Adrenal gland (tissue), 9 donors: ENCODE measurements at regions not wholly inside any gene's neighbourhood (a gene's known extent, or its start where the extent isn't known, plus 50 kb on each side); places are given as distances from the start of the nearest gene placed in this dataset.

Experiments
- DNase-seq, 7 donors: peaks; one replicate each; pipeline ENCODE4 v3.0.0-alpha.2; 2019 to 2020
- H3K27ac ChIP-seq, 5 donors: fragments of 200-600 bp; sonication (generic) in 4 of 5; 1 replicate in 3 of 5; 2 replicates in 2 of 5; pipeline versions ENCODE4 v1.5.1 to v1.8.0; 2016 to 2020; ENCODE audit warnings: mild to moderate bottlenecking in 1 of 5
- H3K27me3 ChIP-seq: fragments of 200-600 bp; 2 replicates; pipeline ENCODE4 v1.8.0; 2021
- H3K36me3 ChIP-seq, 2 donors: fragments of 200-600 bp; replicated peaks in 1 of 2; 1 replicate in 1 of 2; 2 replicates in 1 of 2; pipeline versions ENCODE4 v1.5.1 to v1.8.0; 2018 to 2022
- H3K4me1 ChIP-seq, 2 donors: fragments of 200-600 bp; replicated peaks in 1 of 2; 1 replicate in 1 of 2; 2 replicates in 1 of 2; pipeline versions ENCODE4 v1.5.1 to v1.8.0; 2018 to 2021
- H3K4me3 ChIP-seq, 4 donors: fragments of 200-600 bp; sonication (generic) in 3 of 4; one replicate each; pipeline ENCODE4 v1.5.1; 2016 to 2018
- H3K9me3 ChIP-seq, 3 donors: fragments of 200-600 bp; sonication (generic) in 1 of 3; replicated peaks in 1 of 3; 1 replicate in 2 of 3; 2 replicates in 1 of 3; pipeline versions ENCODE4 v1.5.1 to v1.8.0; 2016 to 2021
- POLR2A ChIP-seq, 2 donors: fragments of 450-650 bp; IDR thresholded peaks; one replicate each; pipeline ENCODE4 v1.6.1; 2017; ENCODE audit warnings: antibody characterized with exemption in 2 of 2, mild to moderate bottlenecking in 2 of 2, moderate library complexity in 1 of 2
- WGBS, 4 donors: extraction: QIAGEN DNeasy Blood & Tissue Kit in 2 of 4; methylation state at CpG; one replicate each; pipeline versions ENCODE4 v1.1.5 to v1.1.7; 2013 to 2017; 5-methylcytosine and 5-hydroxymethylcytosine counted together
- intact Hi-C, 2 donors: fragments of 100-400 bp; cut with DNase I; formaldehyde crosslinking; loops; one replicate each; pipeline versions ENCODE4 v1.14.1 to v1.15.0; 2022 to 2023
- TF ChIP-seq, protein P1 (sequence below), 6 experiments: fragments of 450-650 bp in 4 of 6; fragments of 200-600 bp in 2 of 6; sonication (generic) in 1 of 6; IDR thresholded peaks; 1 replicate in 5 of 6; 2 replicates in 1 of 6; pipeline versions ENCODE4 v1.5.1 to v1.8.0; 2016 to 2021; ENCODE audit warnings: antibody characterized with exemption in 6 of 6, mild to moderate bottlenecking in 2 of 6, moderate library complexity in 1 of 6
- donor health status: healthy with polysubstance abuse.
- donor health status: Bipolar disorder and iron deficiency.
- donor health status: DM: yes; HTN: yes; CAD: no.
- donor health status: DM: no; HTN: no; CAD: no.
- donor health status: DM: no; HTN: no; CAD: no.

DNA sequence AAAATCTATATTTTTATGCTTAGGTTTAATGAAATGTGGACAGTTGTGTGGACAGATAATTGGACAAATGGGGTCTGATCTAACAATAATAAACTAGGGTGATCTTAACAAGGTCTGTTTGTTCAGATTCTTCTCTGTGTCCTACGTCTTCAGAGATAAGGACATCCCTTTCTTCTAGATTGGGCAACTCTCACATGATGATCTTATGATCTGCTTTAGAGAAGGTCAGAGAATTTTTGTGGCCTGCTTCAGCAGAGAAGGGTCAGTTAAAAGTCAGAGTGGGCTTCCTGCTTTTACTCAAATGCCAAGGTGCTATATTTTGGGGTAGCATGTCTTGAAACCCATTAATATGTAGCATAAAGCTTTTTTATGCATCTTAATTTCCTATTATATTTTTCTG is 63.8 kb upstream of the RGMB start:
- H3K36me3 ChIP-seq, result no peaks in the 10 kb centered on the region
- 39 to 65% (median 55%) methylated on average over 1 of the region's 1 CpG for WGBS, 4 donors
- no peaks in the 10 kb centered on the region for H3K4me1 ChIP-seq
- no peak overlapping the region for H3K4me3 ChIP-seq
- intact Hi-C loops, result no loop called here
- TF ChIP-seq, protein P1, sequence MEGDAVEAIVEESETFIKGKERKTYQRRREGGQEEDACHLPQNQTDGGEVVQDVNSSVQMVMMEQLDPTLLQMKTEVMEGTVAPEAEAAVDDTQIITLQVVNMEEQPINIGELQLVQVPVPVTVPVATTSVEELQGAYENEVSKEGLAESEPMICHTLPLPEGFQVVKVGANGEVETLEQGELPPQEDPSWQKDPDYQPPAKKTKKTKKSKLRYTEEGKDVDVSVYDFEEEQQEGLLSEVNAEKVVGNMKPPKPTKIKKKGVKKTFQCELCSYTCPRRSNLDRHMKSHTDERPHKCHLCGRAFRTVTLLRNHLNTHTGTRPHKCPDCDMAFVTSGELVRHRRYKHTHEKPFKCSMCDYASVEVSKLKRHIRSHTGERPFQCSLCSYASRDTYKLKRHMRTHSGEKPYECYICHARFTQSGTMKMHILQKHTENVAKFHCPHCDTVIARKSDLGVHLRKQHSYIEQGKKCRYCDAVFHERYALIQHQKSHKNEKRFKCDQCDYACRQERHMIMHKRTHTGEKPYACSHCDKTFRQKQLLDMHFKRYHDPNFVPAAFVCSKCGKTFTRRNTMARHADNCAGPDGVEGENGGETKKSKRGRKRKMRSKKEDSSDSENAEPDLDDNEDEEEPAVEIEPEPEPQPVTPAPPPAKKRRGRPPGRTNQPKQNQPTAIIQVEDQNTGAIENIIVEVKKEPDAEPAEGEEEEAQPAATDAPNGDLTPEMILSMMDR (IDR thresholded peaks at IDR 0.05), result no peak
- no peak for TF ChIP-seq POLR2A (IDR thresholded peaks at IDR 0.05)
- H3K9me3 ChIP-seq, result no peaks in the 10 kb centered on the region
- H3K27me3 ChIP-seq, result no peaks in the 10 kb centered on the region
- no peak overlapping the region for H3K27ac ChIP-seq
- DNase-seq, result no peak

DNA sequence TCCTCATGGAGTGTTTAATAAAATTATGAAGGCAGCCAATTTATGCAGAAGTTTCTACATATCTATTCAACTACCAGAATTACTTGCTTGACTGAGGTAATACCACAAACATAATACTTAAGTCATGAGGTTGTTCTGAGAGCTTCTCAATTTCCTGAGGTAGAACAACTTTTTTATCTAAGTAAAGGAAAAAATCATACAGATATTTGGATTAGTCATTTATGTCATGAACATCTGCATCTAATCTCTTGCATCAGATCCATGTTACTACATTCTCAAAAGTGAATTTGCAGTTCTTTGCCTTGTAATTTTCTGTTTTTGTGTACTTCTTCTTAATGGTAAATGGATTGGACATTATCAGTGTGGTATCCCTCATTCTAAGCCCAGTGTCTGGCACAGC is 60.4 kb upstream of the RGMB start:
- Histone ChIP-seq H3K9me3 (no peaks in the 10 kb centered on the region), H3K4me3 (no peak overlapping the region), H3K4me1 (no peaks in the 10 kb centered on the region), H3K36me3 (no peaks in the 10 kb centered on the region), H3K27me3 (no peaks in the 10 kb centered on the region), H3K27ac (no peak overlapping the region)
- no peak for DNase-seq
- intact Hi-C loops, result no loop called here
- TF ChIP-seq, protein P1 (IDR thresholded peaks at IDR 0.05), result no peak

DNA sequence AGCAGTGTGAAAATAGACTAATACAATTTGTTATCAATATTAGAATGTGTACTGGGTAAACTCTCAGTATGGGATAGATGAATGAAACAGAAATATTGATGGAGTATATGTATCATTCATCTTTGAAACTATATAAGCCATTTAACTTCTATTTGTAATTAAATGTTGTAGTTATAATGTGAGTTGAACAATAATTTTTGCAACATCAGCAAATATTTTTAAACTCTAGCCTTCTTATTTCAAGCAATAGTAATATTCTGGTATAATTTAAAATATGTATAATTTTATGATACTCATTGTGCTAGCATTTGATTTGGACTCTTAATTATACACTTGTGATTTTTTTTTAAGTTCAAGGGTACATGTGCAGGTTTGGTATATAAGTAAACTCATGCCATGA is 59.6 kb upstream of the RGMB start:
- Histone ChIP-seq H3K27me3 (no peaks in the 10 kb centered on the region), H3K4me1 (no peaks in the 10 kb centered on the region), H3K4me3 (no peak overlapping the region), H3K27ac (no peak overlapping the region), H3K36me3 (no peaks in the 10 kb centered on the region), H3K9me3 (no peaks in the 10 kb centered on the region)
- intact Hi-C loops, result no loop called here
- no peak for DNase-seq
- TF ChIP-seq, protein P1 (IDR thresholded peaks at IDR 0.05), result no peak
- TF ChIP-seq POLR2A (IDR thresholded peaks at IDR 0.05), result no peak

DNA sequence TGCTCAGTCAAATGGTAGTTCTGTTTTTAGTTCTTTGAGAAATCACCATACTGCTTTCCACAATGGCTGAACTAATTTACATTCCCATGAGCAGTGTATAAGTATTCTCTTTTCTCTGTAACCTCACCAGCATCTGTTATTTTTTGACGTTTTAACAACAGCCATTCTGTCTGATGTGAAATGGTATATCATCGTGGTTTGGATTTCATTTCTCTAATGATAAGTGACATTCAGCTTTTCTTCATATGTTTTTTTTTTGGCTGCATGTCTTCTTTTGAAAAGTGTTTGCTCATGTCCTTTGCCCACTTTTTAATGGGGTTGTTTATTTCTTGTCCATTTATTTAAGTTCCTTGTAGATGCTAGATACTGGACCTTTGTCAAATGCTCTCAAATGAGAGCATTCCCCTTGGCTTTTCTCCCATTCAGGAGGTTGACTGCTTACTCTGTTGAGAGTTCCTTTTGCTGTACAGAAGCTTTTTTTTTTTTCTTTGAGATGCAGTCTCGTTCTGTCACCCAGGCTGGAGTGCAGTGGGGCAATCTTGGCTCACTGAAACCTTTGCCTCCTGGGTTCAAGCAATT is 58.7 kb upstream of the RGMB start:
- Histone ChIP-seq H3K4me3 (no peak overlapping the region), H3K4me1 (no peaks in the 10 kb centered on the region), H3K36me3 (no peaks in the 10 kb centered on the region), H3K27me3 (no peaks in the 10 kb centered on the region), H3K27ac (no peak overlapping the region), H3K9me3 (no peaks in the 10 kb centered on the region)
- 49 to 66% (median 59%) methylated on average over 3 of the region's 3 CpGs for WGBS, 4 donors
- DNase-seq, result no peak
- TF ChIP-seq, protein P1 (IDR thresholded peaks at IDR 0.05), result no peak
- no peak for TF ChIP-seq POLR2A (IDR thresholded peaks at IDR 0.05)
- intact Hi-C loops, result no loop called here
